ENCODE measurements at regions not wholly inside any gene's neighbourhood (a gene's known extent, or its start where the extent isn't known, plus 50 kb on each side); places are given as distances from the start of the nearest gene placed in this dataset.
"Not testable (repeated sequence)": the region's sequence is repeated elsewhere in the genome, so short reads cannot be mapped to it uniquely, and the experiment has no call there.

DNA sequence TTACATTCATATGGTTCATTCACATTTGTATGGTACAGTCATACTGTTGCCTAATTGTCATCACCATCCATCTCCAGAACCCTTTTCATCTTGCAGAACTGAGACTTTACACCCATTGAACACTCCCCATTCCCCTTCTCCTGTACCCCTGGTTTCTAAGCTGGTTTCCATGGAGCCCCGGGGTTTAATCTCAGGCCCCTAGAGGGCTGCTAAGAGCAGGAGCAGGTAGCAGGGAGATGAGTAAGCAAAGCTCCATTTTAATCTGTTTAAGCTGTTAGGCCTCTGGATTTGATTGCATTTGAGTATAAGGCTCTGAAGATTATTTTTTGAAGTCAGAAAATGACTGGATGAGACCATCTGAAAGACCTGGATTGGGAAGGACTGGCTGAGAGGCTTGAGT is 68.5 kb upstream of the RPL38 start:
- H3K9me3 ChIP-seq: no peaks in the 10 kb centered on the region
- WGBS, 2 donors: 82 to 86% methylated on average over 1 of the region's 1 CpG
- no peaks in the 10 kb centered on the region for H3K36me3 ChIP-seq (ENCODE audit: low read depth, missing control alignments)
- H3K4me3 ChIP-seq: no peak overlapping the region
- H3K27me3 ChIP-seq: no peaks in the 10 kb centered on the region
- TF ChIP-seq CTCF (IDR thresholded peaks at IDR 0.05) (no peak), POLR2A (IDR thresholded peaks at IDR 0.05) (no peak)
- H3K4me1 ChIP-seq: no peaks in the 10 kb centered on the region
- no peak overlapping the region for H3K27ac ChIP-seq
- DNase-seq: no peak
- intact Hi-C loops (cut with DNase I; ENCODE audit: low total_unique reads): no loop called here

DNA sequence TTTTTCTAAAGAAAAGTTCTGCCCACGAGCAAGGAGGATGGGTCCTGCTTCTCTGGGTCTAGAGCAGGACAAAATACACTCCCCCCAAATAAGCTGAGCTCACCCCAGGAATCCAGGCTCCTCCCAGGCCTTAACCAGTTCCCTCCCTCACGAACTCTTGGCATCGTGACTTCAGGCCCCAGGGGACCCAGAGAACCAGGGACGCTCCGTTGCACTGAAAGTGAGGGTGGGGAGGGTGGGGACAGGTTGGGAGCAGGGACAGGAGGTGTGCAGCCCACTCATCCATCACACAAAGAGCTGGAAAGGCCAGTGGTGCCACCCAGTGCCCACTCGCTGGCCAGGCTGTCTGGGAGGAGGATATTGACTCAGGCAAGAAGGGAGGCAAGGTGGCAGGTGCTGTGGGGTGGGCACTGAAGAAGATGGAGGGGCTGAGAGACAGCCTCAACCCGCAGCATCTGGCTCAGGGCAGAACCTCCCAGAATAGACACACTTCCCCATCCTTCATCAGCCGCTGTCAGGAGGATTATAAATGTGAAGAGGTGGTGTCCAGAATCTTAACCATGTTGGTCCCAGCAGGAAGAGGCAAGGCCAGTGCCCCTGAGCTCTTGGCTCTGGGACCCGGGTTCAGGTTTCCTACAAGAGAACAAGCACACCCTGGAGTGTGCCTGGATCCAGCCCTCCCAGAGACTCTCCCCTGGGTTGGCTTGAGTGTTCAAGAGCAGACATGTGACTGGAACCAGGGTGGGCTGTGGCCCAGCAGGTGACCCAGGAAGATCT is 67.9 kb upstream of the RPL38 start:
- Histone ChIP-seq H3K4me1 (no peaks in the 10 kb centered on the region), H3K4me3 (no peak overlapping the region), H3K9me3 (no peaks in the 10 kb centered on the region), H3K36me3 (ENCODE audit: low read depth, missing control alignments) (no peaks in the 10 kb centered on the region), H3K27me3 (no peaks in the 10 kb centered on the region), H3K27ac (no peak overlapping the region)
- TF ChIP-seq POLR2A (IDR thresholded peaks at IDR 0.05) (no peak), CTCF (IDR thresholded peaks at IDR 0.05) (no peak)
- DNase-seq: no peak
- intact Hi-C loops (cut with DNase I; ENCODE audit: low total_unique reads): no loop called here
- WGBS, 2 donors: 61 to 88% methylated on average over 5 to 9 of the region's 9 CpGs

DNA sequence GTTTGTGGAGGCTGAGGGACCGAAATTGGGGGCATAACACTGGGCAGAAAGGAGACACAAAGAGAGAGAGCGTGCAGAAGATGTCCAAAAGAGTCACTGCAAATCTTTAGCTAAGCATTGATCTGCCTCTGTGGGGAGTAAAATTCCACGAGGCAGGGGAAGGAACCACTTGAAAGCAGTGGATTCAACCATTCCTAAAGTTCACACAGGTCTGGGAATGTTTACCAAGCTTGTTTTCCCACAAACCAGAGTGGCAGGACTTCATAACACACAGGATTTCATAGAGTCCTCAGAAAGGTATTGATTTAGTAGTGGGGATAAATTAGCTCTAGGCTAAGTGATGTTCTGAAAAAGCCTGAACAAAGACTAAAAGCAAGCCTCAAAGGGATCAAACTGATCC is 66.1 kb upstream of the RPL38 start:
- Histone ChIP-seq H3K27me3 (no peaks in the 10 kb centered on the region), H3K4me3 (no peak overlapping the region), H3K9me3 (no peaks in the 10 kb centered on the region), H3K36me3 (ENCODE audit: low read depth, missing control alignments) (no peaks in the 10 kb centered on the region), H3K4me1 (no peaks in the 10 kb centered on the region), H3K27ac (no peak overlapping the region)
- TF ChIP-seq CTCF (IDR thresholded peaks at IDR 0.05) (no peak), POLR2A (IDR thresholded peaks at IDR 0.05) (no peak)
- WGBS, 2 donors: 66 to 67% methylated on average over 3 of the region's 3 CpGs
- DNase-seq: no peak
- intact Hi-C loops (cut with DNase I; ENCODE audit: low total_unique reads): no loop called here

- TF ChIP-seq POLR2A (IDR thresholded peaks at IDR 0.05): no peak
- no peaks in the 10 kb centered on the region for H3K36me3 ChIP-seq (ENCODE audit: low read depth, missing control alignments)
- no peak overlapping the region for H3K4me3 ChIP-seq
- H3K4me1 ChIP-seq: no peaks in the 10 kb centered on the region
- DNase-seq: no peak
- H3K9me3 ChIP-seq: no peaks in the 10 kb centered on the region
- no peak overlapping the region for H3K27ac ChIP-seq
- no peaks in the 10 kb centered on the region for H3K27me3 ChIP-seq
- intact Hi-C loops (cut with DNase I; ENCODE audit: low total_unique reads): no loop called here
Observed at GRCh38 chr17:74139120-74139519, 64.4 kb upstream of the RPL38 start.

DNA sequence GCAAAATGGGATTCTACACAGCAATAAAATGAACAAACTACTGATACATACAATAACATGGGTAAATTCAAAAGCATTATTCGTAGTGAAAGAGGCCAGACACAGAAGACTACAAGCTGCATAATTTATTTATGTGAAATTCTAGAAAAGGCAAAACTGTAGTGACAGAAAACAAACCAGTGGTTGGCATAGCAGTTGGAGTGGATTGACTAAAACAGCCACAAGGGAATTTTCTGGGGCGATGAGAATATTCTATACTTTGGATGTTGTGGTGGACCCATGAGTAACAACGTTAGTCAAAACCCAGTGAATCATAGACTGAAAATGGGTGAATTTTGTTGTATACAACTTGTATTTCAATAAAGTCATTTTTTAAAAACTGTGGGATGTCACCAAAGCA is 63.2 kb upstream of the RPL38 start:
- intact Hi-C loops (cut with DNase I; ENCODE audit: low total_unique reads): no loop called here
- no peaks in the 10 kb centered on the region for H3K4me1 ChIP-seq
- no peaks in the 10 kb centered on the region for H3K27me3 ChIP-seq
- no peak overlapping the region for H3K4me3 ChIP-seq
- DNase-seq: no peak
- no peaks in the 10 kb centered on the region for H3K36me3 ChIP-seq (ENCODE audit: low read depth, missing control alignments)
- H3K27ac ChIP-seq: no peak overlapping the region
- 88 to 91% methylated on average over 3 of the region's 3 CpGs for WGBS, 2 donors
- no peaks in the 10 kb centered on the region for H3K9me3 ChIP-seq
- TF ChIP-seq POLR2A (IDR thresholded peaks at IDR 0.05): no peak

DNA sequence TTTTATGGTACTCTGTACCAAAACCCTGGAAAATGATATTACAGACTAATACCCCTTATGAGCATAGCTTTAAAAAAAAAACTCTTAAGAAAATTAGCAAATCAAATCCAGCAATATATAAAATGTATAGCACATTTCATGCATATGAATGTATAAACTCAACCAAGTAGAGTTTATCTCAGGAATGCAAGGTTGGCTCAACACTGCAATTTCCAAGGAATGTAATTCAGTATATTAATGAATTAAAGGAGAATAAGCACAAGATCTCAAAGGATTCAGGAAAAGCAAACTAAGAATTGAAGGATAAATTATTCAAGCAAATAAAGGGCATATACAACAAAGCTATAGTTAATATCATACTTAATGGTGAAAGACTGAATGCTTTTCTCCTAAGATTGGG is 61.9 kb upstream of the RPL38 start:
- H3K27me3 ChIP-seq: no peaks in the 10 kb centered on the region
- H3K36me3 ChIP-seq (ENCODE audit: low read depth, missing control alignments): no peaks in the 10 kb centered on the region
- H3K4me3 ChIP-seq: no peak overlapping the region
- no peak for DNase-seq
- intact Hi-C loops (cut with DNase I; ENCODE audit: low total_unique reads): no loop called here
- no peak for TF ChIP-seq CTCF (IDR thresholded peaks at IDR 0.05)
- TF ChIP-seq POLR2A (IDR thresholded peaks at IDR 0.05): no peak
- no peak overlapping the region for H3K27ac ChIP-seq
- H3K4me1 ChIP-seq: no peaks in the 10 kb centered on the region
- H3K9me3 ChIP-seq: no peaks in the 10 kb centered on the region

DNA sequence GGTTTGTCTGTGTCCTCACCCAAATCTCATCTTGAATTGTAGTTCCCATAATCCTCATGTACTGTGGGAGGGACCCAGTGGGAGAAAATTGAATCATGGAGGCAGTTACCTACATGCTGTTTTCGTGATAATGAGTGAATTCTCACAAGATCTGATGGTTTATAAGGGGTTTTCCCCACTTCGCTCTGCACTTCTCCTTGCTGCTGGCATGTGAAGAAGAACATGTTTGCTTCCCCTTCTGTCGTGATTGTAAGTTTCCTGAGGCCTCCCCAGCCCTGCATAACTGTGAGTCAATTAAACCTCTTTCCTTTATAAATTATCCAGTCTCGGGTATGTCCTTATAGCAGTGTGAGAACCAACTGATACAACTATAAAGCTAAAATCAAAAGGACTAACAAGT is 60.2 kb upstream of the RPL38 start:
- H3K4me3 ChIP-seq; intact Hi-C loops (cut with DNase I; ENCODE audit: low total_unique reads); H3K27ac ChIP-seq; H3K4me1 ChIP-seq; H3K27me3 ChIP-seq; H3K36me3 ChIP-seq (ENCODE audit: low read depth, missing control alignments); DNase-seq; H3K9me3 ChIP-seq: not testable (repeated sequence)
- 86 to 91% methylated on average over 4 of the region's 4 CpGs for WGBS, 2 donors

Data from testis (tissue), 2 donors.